Cerebellar nuclear complex (tissue), 1 donor: ENCODE measurements at regions not wholly inside any gene's neighbourhood (a gene's known extent, or its start where the extent isn't known, plus 50 kb on each side); places are given as distances from the start of the nearest gene placed in this dataset.

Experiments
- DNase-seq, 2 experiments: peaks; one replicate each; lab custom pipeline; 2025; lab: John Stamatoyannopoulos, UW

DNA sequence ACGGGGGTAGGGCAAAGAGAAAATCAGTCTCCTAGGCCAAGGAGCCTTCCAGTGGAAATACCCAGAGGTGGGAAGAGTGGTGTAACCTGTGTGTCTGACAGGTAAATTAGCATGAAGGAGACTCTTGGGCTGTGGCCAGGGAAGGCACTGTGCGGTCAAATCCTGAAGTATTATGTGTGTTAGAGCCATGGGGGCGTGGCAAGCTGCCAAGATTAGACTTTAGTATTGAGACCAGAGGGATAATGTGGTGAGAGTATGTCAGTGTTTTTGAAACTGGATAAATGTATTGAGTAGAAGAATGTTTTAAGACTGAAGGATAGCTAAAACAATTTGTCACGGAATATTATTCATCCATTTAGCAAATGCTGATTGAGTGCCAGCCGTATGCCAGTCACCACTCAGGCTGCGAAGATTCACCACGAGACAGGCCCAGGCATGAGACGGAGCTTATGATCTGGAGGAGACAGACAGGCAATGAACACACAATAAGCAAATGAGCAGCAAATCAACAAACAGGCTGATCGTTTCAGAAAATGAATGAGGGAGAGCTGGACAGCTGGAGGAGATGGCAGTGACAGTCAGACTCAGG lies 445.9 kb downstream of the MCTP2 start:
- no peak for DNase-seq

DNA sequence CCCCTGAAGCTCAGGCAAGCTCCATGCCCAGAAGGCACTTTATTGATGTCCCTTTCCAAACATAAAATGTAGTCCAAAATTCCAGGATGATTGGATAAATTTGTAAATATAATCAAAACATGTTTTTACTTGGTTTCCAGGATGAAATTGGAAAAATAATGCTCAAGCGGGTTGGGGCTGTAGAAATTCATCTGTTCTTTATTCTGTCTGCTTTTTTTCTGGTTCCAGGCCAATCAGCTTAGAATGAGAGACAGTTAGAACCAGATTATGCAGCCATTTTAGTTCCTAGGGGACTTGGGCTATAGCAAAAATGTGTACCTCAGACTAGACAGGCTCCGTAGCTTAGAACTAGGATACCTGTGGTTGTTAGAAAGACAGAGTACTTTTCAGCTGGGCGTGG lies 450.8 kb downstream of the MCTP2 start:
- DNase-seq: no peak

DNA sequence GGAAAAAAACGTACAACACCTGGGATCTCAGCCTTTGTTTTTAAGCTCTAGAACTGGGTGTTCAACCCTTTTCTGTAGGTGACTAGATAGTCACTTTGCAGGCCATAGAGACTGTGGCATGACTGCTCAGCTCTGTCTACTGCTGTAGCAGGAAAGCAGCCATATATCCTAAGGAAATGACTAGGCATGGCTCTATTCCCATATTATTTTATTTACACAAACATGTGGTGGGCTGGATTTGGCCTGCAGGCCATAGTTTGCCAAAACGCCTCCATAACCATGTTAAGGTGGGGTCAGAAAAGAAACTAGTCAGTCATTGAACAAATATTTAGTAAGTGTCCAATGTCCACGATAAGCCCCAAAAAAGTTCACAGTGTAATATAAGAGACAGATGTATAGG lies 452.5 kb downstream of the MCTP2 start:
- no peak for DNase-seq

DNA sequence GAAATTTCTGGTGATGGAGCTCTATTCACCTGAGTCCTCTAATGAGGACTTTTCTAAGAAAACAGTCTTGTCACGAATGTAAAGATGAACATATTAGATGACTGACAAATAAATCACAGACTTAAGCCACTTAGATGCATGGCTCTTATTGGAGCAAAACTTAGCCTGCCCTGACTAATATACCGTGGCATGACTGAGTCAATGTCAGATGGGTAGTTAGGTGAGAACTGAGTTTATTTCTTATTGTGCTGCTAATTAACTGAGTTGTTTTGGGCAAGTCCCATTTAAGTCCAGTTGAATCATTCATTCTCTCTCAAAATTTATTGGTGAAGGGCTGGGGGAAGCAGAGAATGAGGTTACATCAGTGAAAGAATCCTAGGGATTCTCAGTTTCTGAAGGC lies 459.8 kb downstream of the MCTP2 start:
- no peak for DNase-seq

DNA sequence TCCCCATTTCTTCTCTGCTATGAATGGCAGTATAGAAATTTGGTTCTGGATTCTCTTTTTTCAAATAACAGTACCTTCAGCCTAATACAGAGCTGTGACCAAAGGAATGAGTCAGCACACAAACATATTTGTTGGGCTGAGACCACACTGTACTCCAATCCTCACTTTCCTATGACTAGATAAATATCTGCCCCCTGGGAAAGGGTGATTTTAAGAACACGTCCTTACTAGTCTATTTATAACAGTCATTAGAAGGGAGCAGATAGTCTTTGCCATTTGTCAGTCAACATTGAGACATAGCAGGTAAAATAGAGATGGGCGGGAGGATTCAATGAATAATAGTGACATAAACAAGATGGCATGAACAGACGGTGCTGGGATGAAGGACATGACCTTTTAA lies 461.3 kb downstream of the MCTP2 start:
- DNase-seq: no peak

DNA sequence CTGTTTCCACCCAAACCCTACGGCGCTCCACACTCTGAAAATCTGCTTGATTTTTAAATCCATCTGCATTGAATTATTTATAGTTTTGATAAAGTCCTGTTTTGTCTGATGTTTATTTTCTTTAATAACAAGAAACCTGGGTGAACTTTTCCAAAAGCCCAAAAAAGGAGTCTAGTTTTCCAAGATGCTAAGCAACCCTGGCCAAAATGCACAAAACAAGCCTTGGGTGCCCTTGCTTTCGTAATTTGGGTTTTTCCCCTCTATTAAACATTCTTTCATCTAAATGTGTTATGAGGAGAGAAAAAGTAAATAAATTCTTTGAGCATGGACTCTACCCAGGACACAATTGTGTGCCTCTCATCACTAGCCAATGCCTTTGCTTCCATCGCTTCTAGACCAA lies 468.9 kb downstream of the MCTP2 start:
- no peak for DNase-seq

DNA sequence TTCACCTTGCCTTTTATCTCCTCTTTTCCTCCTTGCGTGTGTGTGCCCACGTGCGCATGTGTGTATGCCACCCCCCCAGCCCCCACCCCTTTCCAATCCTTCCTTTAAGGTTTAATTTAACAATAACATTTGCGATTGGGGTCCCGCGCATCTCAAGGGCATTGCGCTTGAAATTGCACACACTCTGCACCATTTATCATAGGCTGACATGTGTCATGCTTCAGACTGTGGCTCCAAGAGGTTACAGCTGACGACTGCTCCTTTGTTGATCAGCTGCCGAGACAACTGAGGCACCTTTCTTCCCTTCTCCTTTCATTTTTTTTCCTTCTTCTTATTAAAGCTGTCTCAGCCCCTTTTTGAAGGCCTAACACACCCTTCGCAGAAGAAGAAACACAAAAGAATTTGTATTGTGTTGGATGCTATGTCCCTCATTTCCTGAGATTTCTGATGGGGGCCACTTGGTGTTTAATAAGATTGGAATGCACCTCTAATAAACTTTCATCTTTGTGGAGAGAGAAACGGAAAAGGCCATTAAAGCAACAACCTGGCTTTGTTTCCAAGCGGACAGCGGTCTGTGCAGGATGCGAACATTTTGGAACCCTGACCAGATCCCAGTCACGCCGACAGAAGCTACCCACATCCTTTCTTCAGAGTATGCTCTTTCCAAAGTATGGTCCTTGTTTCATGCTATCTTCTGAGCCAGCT lies 470.1 kb downstream of the MCTP2 start:
- no peak for DNase-seq

DNA sequence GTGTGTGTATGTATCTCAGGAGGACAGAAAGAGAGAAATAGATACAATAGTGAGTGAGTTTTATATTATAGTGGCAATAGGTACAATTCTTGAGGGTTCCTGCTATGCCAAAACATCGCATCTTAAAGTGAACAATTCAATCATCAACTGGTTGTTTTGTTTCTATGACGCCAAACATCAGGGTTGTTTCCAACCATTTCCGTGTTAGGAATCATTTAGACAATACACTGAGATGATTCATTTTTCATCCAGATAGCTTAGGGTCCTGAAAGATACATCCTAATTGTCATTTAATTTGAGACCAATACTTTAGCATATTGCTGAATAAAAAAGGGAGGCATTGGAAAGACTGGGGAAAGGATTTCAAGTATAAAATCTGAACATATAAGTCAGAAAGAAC lies 472.2 kb downstream of the MCTP2 start:
- DNase-seq: no peak

DNA sequence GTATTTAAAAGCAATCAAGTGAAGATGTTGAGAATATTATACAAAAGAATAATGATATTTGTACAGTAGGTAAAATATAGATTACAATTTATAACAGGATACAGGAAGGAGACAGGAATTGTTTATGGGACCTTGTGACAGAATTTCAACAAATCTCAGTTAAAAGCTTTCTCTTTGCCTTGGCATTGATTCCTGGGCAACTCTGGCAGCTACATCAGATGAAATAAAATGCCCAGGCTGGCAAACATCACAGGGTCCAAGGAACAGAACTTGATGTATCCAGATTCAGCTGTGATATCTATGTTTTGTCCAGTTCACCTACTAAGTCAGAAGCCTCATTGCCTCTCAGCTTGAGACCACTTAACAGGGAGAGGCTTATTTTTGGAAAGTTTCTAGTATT lies 473.1 kb downstream of the MCTP2 start:
- DNase-seq: no peak

DNA sequence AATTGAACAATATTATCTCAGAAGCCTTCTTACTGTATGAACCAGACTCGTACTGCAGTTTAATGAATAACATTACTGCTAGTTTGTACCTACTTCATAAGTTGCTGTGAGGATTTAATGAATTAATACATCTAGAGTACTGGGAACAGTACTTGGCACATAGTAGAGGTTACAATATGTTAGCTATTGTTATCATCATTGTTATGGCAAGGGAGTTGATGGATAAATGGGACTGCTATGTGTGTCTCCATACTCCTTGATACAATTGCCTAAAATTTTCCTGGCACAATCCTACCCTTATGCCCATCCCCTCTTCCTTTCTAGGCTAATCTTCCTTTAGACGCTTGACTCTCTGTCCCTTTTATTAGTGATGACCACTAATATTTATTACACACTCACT lies 473.6 kb downstream of the MCTP2 start:
- DNase-seq: no peak

DNA sequence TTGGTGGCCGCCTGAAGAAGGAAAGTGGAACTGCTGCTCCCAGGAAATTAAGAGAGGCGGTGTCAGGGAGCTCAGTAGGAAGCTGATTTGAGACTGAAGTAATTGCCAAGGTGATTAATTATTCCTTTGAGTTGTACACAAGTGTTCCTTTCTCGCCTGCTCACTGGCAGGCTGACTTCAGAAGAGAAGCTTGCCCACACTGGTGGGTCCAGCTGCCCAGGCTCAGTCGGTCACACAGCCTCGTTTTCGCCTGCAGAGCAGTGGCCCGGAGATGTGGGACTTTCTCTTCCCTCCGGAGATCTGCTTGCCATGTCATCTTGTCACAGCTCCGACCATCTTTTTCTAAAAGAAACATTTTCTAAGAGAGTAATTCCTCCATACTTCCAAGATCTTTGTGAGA lies 478.0 kb downstream of the MCTP2 start:
- DNase-seq: no peak

DNA sequence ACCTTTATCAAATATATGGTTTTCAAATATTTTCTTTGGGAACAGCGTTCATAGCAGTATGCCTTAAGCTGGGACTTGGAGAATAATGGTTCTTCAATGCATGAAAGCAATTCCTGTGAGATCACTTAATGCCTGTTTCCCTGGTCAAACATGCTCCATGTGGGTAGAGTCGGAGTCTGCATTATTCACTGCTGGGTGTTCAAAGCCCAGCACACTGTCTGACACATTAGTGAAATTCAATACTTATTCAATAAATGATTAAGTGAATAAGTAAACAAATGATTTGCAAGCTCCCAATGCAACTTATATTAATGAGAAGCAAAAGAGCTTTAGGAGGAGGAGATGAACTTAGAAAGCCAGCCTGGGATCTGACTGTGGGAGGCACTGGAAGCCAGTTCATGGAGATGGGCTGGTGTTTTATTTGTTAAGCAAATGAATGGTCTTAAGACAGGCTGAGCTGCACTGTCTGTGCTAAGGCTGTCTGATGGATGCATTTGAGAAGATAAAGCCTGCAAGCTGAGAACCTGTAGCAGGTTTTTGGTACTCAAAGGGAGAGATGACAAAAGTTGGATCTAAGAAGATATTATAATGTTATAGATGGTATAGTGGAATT lies 490.8 kb downstream of the MCTP2 start:
- DNase-seq: no peak

DNA sequence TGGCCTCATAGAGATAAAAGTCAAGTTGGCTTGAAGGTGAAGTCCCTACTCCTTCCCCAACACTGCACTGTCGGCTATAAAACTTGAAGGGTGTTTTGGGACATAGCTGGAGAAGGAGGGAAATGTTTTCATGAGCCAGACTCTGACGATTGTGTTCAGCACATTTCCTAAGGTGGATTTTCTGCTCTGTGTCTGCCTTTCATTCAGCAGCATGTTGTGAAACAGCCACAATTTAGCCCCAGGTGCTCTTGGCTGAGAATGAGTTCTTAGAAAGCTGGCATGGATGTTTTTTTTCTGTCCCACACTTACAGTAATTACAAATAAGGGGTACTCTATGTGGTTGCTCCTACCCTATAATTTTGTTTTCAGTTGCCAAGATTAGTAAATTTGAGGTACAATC lies 492.4 kb downstream of the MCTP2 start:
- DNase-seq: no peak

DNA sequence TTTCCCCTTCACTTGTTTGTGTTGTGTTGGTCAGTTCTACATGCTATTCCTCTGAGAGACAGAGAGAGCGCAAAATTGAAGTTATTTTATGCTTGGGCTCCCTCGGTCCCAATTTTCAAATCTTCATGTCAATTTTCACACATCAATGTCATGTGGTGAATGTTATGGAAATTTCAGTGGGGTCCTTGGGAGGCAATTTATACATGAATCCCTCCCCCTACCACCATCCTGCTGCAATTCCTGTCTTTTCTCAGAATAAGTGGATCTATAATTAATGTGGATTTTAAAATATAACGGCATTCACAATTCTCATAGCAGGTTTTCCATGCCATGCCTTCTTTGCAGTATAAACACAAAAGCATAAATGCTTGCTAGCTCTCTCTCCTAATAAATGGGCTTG lies 499.9 kb downstream of the MCTP2 start:
- no peak for DNase-seq

DNA sequence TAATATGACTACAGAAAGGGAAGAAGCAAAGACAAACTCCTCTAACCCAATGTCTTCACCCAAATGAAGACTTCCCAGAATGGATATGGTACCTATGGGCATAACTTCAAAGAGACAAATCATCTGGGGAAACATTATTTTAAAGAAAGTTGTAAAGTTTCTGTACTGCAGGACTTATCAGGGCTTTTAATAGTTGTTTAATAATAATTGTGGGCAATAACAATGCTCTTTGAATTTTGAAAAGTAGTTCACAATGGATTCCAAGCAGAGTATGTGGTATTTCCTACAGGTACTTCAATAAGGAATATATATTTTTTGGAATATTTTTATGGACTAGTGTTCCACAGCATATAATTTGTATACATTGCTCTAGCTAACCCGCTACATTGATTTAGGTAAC lies 503.1 kb downstream of the MCTP2 start:
- no peak for DNase-seq

DNA sequence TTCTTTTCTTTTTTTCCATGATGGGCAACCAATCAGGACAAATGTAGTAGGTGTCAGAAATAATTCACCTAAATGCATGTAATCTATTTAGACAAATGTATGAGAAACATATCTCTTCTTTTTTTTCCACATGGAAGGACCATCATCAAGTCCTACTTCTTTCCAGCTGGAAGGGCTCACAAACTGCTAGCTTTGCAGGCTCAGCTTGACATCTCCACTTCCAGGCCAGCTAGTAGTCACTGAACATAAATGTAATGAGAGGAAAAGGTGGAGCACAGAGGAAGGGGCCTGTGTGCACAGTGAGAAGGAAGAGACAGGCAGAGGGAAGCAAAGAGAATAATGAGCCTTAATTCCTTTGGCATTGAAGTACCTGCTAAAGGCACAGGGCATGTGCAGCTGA lies 504.9 kb downstream of the MCTP2 start:
- no peak for DNase-seq

DNA sequence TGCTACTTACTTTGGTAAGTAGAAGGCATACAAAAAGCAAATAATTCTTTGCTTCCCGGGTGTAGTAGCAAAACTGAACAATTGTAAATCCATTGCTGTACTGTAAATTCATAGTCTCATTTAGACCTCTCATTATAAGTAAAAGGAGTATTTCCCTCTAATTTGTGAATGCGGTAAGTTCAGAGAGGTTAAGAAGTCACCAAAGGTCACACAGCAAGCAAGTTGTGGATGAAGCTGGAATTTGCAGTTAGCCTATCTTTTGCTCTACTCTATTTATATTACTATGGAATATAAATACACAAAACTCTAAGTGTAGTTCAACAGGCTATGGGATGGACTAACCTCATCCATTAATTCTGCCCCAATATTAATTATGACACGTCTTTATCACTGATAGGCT lies 508.3 kb downstream of the MCTP2 start:
- DNase-seq: no peak

DNA sequence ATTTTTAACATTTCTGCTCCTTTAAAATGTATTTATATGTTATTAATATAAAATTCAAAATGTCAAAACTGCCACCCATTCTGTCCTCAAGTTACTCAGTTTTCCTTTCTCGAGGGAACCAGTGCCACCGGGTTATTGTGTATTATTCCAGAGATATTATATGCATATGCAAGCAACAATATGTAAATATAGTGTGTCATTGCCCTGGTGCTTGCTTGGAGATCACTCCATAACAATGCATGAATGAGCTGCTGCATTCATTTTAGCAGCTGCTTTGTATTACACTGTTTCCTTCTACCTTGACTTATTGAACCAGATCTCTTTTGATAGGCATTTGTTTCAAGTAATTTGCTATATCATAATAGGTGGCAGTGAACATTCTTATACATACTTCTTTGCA lies 509.1 kb downstream of the MCTP2 start:
- no peak for DNase-seq

DNA sequence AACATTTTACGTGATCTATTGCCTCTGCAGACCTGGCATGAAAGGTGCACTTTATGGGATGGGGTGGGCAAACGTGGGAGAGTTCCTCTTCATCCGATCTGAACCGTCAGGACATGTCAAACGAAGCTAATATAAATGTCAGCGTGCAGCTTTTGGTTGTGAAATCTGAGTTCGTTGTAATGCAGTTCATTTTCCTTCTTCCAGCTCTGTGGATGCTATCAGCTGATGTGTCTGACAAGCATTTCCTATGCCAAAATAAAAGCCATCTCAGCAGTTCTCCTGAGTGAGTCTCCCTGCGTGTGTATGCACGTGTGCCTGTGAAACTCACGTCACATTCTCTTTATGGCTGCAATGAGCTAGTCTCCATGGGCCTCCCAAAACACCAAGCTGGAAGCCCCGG lies 512.3 kb downstream of the MCTP2 start:
- DNase-seq: no peak

DNA sequence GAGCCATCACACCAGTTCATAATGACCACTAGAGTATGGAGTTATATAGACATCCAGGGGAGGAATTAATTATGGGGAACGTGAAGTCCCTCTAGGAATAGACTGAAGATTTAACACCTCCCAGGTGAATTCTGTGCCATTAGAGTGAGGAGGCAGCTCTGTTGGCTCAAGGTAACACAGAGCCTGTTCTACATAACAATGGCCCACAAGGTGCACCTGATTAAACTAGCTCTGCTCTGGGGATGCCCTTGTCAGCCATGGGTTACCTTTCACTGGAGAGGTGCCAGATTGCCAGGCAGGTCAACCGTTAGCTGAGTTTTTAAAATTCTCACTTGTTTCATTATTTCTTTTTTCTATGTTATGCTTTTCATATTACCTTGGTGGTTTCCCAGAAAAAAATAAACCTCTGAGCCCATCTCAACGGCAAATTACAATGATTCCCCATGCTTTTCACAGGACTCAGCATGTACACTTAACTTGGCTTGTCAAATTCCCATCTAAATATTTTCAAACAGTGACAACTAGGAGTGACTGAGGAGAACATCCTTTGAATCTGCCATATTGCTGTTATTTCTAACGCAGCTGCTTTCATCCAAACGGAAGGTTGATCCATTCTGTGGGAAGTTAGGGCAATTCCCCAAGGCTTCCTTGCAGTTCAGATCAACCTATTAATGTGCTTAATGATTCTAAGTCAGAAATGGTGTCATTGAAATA lies 512.9 kb downstream of the MCTP2 start:
- no peak for DNase-seq

DNA sequence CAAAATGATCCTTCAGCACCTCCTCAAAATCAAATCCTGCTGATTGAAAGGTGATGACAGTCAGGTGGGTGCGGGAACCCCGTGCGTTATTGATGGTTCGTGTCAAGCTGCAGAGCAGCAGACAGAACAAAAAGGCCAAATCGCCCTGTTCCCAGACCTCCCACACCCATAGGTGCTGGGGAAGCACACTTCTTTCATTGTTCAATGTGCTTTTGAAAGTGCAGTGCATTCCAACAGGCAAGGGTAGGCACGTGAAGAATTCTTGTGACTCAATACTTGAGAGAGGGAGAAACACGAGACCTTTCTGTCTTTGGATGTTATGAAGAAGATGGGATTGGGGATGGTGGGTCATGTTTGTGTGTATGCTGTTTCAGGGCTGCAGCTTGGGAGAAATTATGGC lies 514.0 kb downstream of the MCTP2 start:
- DNase-seq: no peak

DNA sequence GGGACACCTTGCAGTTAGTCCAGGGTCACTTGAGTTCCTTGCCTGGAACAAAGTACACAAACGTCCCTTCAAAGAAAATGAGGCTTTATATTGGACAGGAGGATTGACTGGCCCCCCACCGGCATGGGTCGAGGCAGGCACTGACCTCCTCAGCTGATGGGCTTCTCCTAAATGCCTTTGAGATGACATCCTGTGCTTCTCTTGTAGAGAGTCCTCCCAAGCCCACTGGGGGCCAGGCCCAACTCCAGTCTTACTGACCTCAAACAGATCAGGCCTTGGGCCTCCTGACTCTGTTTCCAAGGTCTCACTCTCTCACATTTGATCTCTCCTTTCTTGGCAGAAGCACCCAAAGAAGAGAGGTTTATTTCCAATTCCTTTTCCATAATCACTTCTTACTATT lies 516.1 kb downstream of the MCTP2 start:
- no peak for DNase-seq
